Spleen (tissue), 11 donors: ENCODE measurements at regions not wholly inside any gene's neighbourhood (a gene's known extent, or its start where the extent isn't known, plus 50 kb on each side); places are given as distances from the start of the nearest gene placed in this dataset.

Experiments used
- DNase-seq: peaks from one replicate; pipeline ENCODE4 v3.0.0-alpha.2; 2020
- H3K27ac ChIP-seq, 8 donors: fragments of 200-600 bp; sonication (generic) in 7 of 8; 1 replicate in 4 of 8; 2 replicates in 4 of 8; pipeline versions ENCODE4 v1.5.0 to v1.8.0; 2016 to 2021; ENCODE audit warnings: inconsistent platforms in 4 of 8, mild to moderate bottlenecking in 4 of 8, moderate library complexity in 1 of 8
- H3K27me3 ChIP-seq, 7 donors: fragments of 200-600 bp; sonication (generic) in 6 of 7; replicated peaks in 1 of 7; 1 replicate in 4 of 7; 2 replicates in 3 of 7; pipeline versions ENCODE4 v1.5.0 to v1.8.0; 2016 to 2021; ENCODE audit warnings: inconsistent platforms in 3 of 7, mild to moderate bottlenecking in 1 of 7
- H3K36me3 ChIP-seq, 6 donors: fragments of 200-600 bp; sonication (generic) in 5 of 6; 1 replicate in 4 of 6; 2 replicates in 2 of 6; pipeline versions ENCODE4 v1.5.0 to v1.8.0; 2016 to 2021; ENCODE audit warnings: inconsistent platforms in 2 of 6
- H3K4me1 ChIP-seq, 6 donors: fragments of 200-600 bp; sonication (generic) in 5 of 6; 1 replicate in 3 of 6; 2 replicates in 3 of 6; pipeline versions ENCODE4 v1.5.0 to v1.8.0; 2016 to 2021; ENCODE audit warnings: inconsistent platforms in 3 of 6
- H3K4me3 ChIP-seq, 8 donors: fragments of 200-600 bp; sonication (generic) in 7 of 8; 1 replicate in 4 of 8; 2 replicates in 4 of 8; pipeline versions ENCODE4 v1.5.0 to v1.8.0; 2016 to 2021; ENCODE audit warnings: inconsistent platforms in 4 of 8, mild to moderate bottlenecking in 4 of 8, moderate library complexity in 2 of 8
- H3K9me3 ChIP-seq, 8 donors: fragments of 200-600 bp; sonication (generic) in 7 of 8; 1 replicate in 4 of 8; 2 replicates in 4 of 8; pipeline versions ENCODE4 v1.5.0 to v1.8.0; 2016 to 2021; ENCODE audit warnings: inconsistent platforms in 4 of 8
- CTCF ChIP-seq, 11 experiments: fragments of 200-600 bp in 7 of 11; fragments of 450-650 bp in 4 of 11; sonication (generic) in 4 of 11; IDR thresholded peaks in 8 of 11; conservative IDR thresholded peaks in 3 of 11; 1 replicate in 7 of 11; 2 replicates in 4 of 11; pipeline versions ENCODE4 v1.4.0 to v1.8.0; 2016 to 2021; ENCODE audit warnings: antibody characterized with exemption in 11 of 11, inconsistent platforms in 4 of 11, mild to moderate bottlenecking in 1 of 11
- POLR2A ChIP-seq, 3 donors: fragments of 450-650 bp; IDR thresholded peaks; one replicate each; pipeline ENCODE4 v1.5.1; 2017; ENCODE audit warnings: antibody characterized with exemption in 3 of 3, mild to moderate bottlenecking in 1 of 3
- POLR2AphosphoS5 ChIP-seq, 3 donors: sonication (generic); formaldehyde crosslinking; IDR thresholded peaks; one replicate each; pipeline ENCODE4 v1.5.1; 2017; ENCODE audit warnings: antibody characterized with exemption in 3 of 3
- WGBS, 5 donors: extraction: QIAGEN DNeasy Blood & Tissue Kit in 3 of 5; methylation state at CpG; one replicate each; pipeline versions ENCODE4 v1.1.5 to v1.1.7; 2013 to 2018; 5-methylcytosine and 5-hydroxymethylcytosine counted together
- intact Hi-C: fragments of 100-400 bp; cut with DNase I; formaldehyde crosslinking; loops from one replicate; pipeline ENCODE4 v1.15.0; 2023; ENCODE audit warnings: low total_unique reads
- donor health status: healthy with polysubstance abuse.
- donor health status: DM: no; HTN: no; CAD: no; lungs with moderate emphysema.
- donor health status: DM: no; HTN: no; CAD: no.
- donor health status: Bipolar disorder and iron deficiency.
- donor health status: healthy.
- donor health status: DM: no; HTN: no; CAD: no.
- donor health status: DM: yes; HTN: yes; CAD: no.

GRCh38 chr7:34539003-34539402 is 119.0 kb upstream of the NPSR1 start:
- Histone ChIP-seq H3K4me1 (no peaks in the 10 kb centered on the region), H3K36me3 (no peaks in the 10 kb centered on the region), H3K4me3 (no peak overlapping the region), H3K27ac (no peak overlapping the region), H3K27me3 (no peaks in the 10 kb centered on the region), H3K9me3 (peaks cover 3 to 41% (median 34%) of the 10 kb centered on the region in 8 donors)
- WGBS, 5 donors = 47 to 98% (median 91%) methylated on average over 1 of the region's 1 CpG
- intact Hi-C loops = no loop called here
- TF ChIP-seq CTCF (IDR thresholded peaks at IDR 0.05 in 8 of 11, conservative IDR thresholded peaks at IDR 0.05 in 3 of 11) (no peak), POLR2AphosphoS5 (IDR thresholded peaks at IDR 0.05) (no peak), POLR2A (IDR thresholded peaks at IDR 0.05) (no peak)
- no peak for DNase-seq

GRCh38 chr7:34544621-34545020 is 113.4 kb upstream of the NPSR1 start:
- TF ChIP-seq POLR2AphosphoS5 (IDR thresholded peaks at IDR 0.05) (no peak), POLR2A (IDR thresholded peaks at IDR 0.05) (no peak), CTCF (IDR thresholded peaks at IDR 0.05 in 8 of 11, conservative IDR thresholded peaks at IDR 0.05 in 3 of 11) (no peak)
- intact Hi-C loops = no loop called here
- DNase-seq = no peak
- 86 to 94% (median 92%) methylated on average over 13 of the region's 13 CpGs for WGBS, 5 donors
- Histone ChIP-seq H3K4me3 (no peak overlapping the region), H3K4me1 (no peaks in the 10 kb centered on the region), H3K9me3 (peaks cover 0 to 48% (median 27%) of the 10 kb centered on the region in 8 donors), H3K27me3 (no peaks in the 10 kb centered on the region), H3K27ac (no peak overlapping the region), H3K36me3 (no peaks in the 10 kb centered on the region)

- Histone ChIP-seq H3K36me3 (no peaks in the 10 kb centered on the region), H3K27ac (no peak overlapping the region), H3K27me3 (no peaks in the 10 kb centered on the region), H3K4me3 (no peak overlapping the region), H3K4me1 (no peaks in the 10 kb centered on the region), H3K9me3 (peaks cover 0 to 55% (median 25%) of the 10 kb centered on the region in 8 donors)
- no peak for DNase-seq
- 57 to 72% (median 63%) methylated on average over 2 of the region's 2 CpGs for WGBS, 5 donors
- intact Hi-C loops = no loop called here
- TF ChIP-seq POLR2AphosphoS5 (IDR thresholded peaks at IDR 0.05) (no peak), POLR2A (IDR thresholded peaks at IDR 0.05) (no peak), CTCF (IDR thresholded peaks at IDR 0.05 in 8 of 11, conservative IDR thresholded peaks at IDR 0.05 in 3 of 11) (no peak)
Measured at GRCh38 chr7:34550996-34551395, 107.0 kb upstream of the NPSR1 start.

- Histone ChIP-seq H3K27ac (no peak overlapping the region), H3K4me1 (no peaks in the 10 kb centered on the region), H3K9me3 (peaks cover 0 to 66% (median 35%) of the 10 kb centered on the region in 8 donors), H3K27me3 (no peaks in the 10 kb centered on the region), H3K36me3 (no peaks in the 10 kb centered on the region), H3K4me3 (no peak overlapping the region)
- 88 to 98% (median 91%) methylated on average over 5 of the region's 5 CpGs for WGBS, 5 donors
- no peak for DNase-seq
- TF ChIP-seq POLR2AphosphoS5 (IDR thresholded peaks at IDR 0.05) (no peak), POLR2A (IDR thresholded peaks at IDR 0.05) (no peak), CTCF (IDR thresholded peaks at IDR 0.05 in 8 of 11, conservative IDR thresholded peaks at IDR 0.05 in 3 of 11) (no peak)
- intact Hi-C loops = no loop called here
Measured at GRCh38 chr7:34552502-34552901, 105.5 kb upstream of the NPSR1 start.
